H1 (cell line): ENCODE measurements at regions not wholly inside any gene's neighbourhood (a gene's known extent, or its start where the extent isn't known, plus 50 kb on each side); places are given as distances from the start of the nearest gene placed in this dataset.

Source experiments
- EZH2 ChIP-seq: fragments of 200-600 bp; sonication (generic); IDR thresholded peaks from 2 replicates; pipeline ENCODE4 v1.7.1; 2012; ENCODE audit warnings: low read depth, mild to moderate bottlenecking, moderate library complexity, low read length, inconsistent platforms; ENCODE audit not compliant: severe bottlenecking
- RNF2 ChIP-seq: fragments of 200-900, 300-1000 bp; sonication (generic); IDR thresholded peaks from 2 replicates; pipeline ENCODE4 v1.7.1; 2016; ENCODE audit warnings: borderline replicate concordance, low read depth, mild to moderate bottlenecking, antibody characterized with exemption, low read length; ENCODE audit not compliant: poor library complexity, severe bottlenecking; ENCODE audit errors: missing control alignments
- SIN3A ChIP-seq, 2 experiments: IDR thresholded peaks in 1 of 2; conservative IDR thresholded peaks in 1 of 2; 2 replicates each; pipeline ENCODE4 v1.6.1; 2011 to 2012; ENCODE audit warnings: low read length in 2 of 2, improper control_type of control experiment in 1 of 2, low read depth in 1 of 2, mild to moderate bottlenecking in 1 of 2
- TCF12 ChIP-seq: IDR thresholded peaks from 2 replicates; pipeline ENCODE4 v1.6.1; 2011; ENCODE audit warnings: low read depth, mild to moderate bottlenecking, low read length
- TEAD4 ChIP-seq: IDR thresholded peaks from 2 replicates; pipeline ENCODE4 v1.6.1; 2012; ENCODE audit warnings: low read depth, low read length, inconsistent platforms, mixed read lengths

GRCh38 chr17:79164913-79165695 lies 90.5 kb downstream of the ENGASE start (continued):
- no peak for TF ChIP-seq SIN3A (conservative IDR thresholded peaks at IDR 0.05 in 1 of 2, IDR thresholded peaks at IDR 0.05 in 1 of 2; ENCODE audit: low read depth in 1 of 2, low read length in 2 of 2)
- TF ChIP-seq EZH2: no peak
- no peak for TF ChIP-seq RNF2
- TF ChIP-seq TCF12: no peak
- no peak for TF ChIP-seq TEAD4
